H1 (cell line): ENCODE measurements at regions not wholly inside any gene's neighbourhood (a gene's known extent, or its start where the extent isn't known, plus 50 kb on each side); places are given as distances from the start of the nearest gene placed in this dataset.

ENCODE experiments used
- KDM1A ChIP-seq: fragments of 200-600, 300-600 bp; sonication (generic); IDR thresholded peaks from 2 replicates; pipeline ENCODE4 v1.7.1; 2016; ENCODE audit warnings: mild to moderate bottlenecking, low read length, borderline replicate concordance
- TF ChIP-seq, protein P1 (sequence below): fragments of 300-600 bp; sonication (generic); IDR thresholded peaks from 2 replicates; pipeline ENCODE4 v1.7.1; 2012; ENCODE audit warnings: low read length, moderate library complexity, mild to moderate bottlenecking, inconsistent platforms; ENCODE audit not compliant: insufficient replicate concordance

DNA sequence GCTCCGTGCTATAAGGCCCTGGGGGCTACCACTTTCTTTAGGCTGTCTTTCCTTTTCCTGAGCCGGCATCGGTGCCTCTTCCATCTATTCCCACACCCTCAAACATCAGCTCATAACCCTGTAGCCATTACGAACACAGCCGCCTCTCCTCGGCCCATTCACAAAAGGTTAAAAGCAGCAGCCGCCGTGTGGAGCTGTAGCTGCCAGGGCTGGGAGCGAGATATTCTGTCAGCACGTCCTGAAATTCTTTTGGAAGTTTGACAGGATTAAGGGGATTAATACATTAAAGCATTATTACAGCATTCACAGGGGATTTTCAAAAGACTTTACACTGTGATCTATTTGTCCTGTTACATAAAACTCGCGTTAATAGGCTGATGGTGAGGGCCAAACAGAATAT, 428.2 kb downstream of the CDK5RAP2 start (continued):
- TF ChIP-seq, protein P1, sequence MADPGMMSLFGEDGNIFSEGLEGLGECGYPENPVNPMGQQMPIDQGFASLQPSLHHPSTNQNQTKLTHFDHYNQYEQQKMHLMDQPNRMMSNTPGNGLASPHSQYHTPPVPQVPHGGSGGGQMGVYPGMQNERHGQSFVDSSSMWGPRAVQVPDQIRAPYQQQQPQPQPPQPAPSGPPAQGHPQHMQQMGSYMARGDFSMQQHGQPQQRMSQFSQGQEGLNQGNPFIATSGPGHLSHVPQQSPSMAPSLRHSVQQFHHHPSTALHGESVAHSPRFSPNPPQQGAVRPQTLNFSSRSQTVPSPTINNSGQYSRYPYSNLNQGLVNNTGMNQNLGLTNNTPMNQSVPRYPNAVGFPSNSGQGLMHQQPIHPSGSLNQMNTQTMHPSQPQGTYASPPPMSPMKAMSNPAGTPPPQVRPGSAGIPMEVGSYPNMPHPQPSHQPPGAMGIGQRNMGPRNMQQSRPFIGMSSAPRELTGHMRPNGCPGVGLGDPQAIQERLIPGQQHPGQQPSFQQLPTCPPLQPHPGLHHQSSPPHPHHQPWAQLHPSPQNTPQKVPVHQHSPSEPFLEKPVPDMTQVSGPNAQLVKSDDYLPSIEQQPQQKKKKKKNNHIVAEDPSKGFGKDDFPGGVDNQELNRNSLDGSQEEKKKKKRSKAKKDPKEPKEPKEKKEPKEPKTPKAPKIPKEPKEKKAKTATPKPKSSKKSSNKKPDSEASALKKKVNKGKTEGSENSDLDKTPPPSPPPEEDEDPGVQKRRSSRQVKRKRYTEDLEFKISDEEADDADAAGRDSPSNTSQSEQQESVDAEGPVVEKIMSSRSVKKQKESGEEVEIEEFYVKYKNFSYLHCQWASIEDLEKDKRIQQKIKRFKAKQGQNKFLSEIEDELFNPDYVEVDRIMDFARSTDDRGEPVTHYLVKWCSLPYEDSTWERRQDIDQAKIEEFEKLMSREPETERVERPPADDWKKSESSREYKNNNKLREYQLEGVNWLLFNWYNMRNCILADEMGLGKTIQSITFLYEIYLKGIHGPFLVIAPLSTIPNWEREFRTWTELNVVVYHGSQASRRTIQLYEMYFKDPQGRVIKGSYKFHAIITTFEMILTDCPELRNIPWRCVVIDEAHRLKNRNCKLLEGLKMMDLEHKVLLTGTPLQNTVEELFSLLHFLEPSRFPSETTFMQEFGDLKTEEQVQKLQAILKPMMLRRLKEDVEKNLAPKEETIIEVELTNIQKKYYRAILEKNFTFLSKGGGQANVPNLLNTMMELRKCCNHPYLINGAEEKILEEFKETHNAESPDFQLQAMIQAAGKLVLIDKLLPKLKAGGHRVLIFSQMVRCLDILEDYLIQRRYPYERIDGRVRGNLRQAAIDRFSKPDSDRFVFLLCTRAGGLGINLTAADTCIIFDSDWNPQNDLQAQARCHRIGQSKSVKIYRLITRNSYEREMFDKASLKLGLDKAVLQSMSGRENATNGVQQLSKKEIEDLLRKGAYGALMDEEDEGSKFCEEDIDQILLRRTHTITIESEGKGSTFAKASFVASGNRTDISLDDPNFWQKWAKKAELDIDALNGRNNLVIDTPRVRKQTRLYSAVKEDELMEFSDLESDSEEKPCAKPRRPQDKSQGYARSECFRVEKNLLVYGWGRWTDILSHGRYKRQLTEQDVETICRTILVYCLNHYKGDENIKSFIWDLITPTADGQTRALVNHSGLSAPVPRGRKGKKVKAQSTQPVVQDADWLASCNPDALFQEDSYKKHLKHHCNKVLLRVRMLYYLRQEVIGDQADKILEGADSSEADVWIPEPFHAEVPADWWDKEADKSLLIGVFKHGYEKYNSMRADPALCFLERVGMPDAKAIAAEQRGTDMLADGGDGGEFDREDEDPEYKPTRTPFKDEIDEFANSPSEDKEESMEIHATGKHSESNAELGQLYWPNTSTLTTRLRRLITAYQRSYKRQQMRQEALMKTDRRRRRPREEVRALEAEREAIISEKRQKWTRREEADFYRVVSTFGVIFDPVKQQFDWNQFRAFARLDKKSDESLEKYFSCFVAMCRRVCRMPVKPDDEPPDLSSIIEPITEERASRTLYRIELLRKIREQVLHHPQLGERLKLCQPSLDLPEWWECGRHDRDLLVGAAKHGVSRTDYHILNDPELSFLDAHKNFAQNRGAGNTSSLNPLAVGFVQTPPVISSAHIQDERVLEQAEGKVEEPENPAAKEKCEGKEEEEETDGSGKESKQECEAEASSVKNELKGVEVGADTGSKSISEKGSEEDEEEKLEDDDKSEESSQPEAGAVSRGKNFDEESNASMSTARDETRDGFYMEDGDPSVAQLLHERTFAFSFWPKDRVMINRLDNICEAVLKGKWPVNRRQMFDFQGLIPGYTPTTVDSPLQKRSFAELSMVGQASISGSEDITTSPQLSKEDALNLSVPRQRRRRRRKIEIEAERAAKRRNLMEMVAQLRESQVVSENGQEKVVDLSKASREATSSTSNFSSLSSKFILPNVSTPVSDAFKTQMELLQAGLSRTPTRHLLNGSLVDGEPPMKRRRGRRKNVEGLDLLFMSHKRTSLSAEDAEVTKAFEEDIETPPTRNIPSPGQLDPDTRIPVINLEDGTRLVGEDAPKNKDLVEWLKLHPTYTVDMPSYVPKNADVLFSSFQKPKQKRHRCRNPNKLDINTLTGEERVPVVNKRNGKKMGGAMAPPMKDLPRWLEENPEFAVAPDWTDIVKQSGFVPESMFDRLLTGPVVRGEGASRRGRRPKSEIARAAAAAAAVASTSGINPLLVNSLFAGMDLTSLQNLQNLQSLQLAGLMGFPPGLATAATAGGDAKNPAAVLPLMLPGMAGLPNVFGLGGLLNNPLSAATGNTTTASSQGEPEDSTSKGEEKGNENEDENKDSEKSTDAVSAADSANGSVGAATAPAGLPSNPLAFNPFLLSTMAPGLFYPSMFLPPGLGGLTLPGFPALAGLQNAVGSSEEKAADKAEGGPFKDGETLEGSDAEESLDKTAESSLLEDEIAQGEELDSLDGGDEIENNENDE = no peak
- no peak for TF ChIP-seq KDM1A
